ENCODE measurements at regions not wholly inside any gene's neighbourhood (a gene's known extent, or its start where the extent isn't known, plus 50 kb on each side); places are given as distances from the start of the nearest gene placed in this dataset.

DNA sequence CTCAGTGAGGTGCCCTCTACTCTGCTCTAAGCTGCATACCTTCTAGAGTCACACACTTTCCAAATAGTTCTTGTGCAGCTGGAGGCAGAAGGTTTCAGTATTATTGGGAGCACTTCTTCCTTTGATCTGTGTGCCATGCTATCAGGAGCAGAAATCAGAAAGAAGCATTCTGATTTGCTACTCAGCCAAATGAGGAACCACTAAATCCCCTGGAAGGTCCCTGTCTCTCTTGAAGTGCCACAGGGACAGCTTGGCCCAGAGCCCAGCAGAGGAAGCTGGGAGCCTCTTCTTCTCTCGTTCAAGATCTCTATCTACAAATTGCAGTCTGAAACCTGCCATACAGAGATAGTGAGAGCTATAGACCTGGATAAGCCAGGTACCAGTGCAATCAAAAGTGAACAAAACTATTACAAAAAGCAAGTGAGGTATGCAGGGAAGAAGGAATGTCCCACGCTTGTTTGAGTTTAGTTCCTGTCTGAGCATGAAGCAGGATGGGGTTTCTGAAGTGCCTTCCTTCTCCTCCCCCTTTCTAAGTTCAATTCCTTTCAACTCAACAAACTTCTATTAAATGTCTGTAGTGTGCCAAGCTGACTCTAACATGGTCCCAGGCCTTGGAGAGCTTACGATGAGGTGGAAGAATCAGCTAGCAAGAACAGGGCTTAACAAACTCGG is 100.9 kb upstream of the PARP11 start:
- 86 to 88% methylated on average over 3 to 4 of the region's 4 CpGs for WGBS, 2 experiments (ENCODE audit: insufficient coverage in 1 of 2, insufficient read length in 1 of 2)

DNA sequence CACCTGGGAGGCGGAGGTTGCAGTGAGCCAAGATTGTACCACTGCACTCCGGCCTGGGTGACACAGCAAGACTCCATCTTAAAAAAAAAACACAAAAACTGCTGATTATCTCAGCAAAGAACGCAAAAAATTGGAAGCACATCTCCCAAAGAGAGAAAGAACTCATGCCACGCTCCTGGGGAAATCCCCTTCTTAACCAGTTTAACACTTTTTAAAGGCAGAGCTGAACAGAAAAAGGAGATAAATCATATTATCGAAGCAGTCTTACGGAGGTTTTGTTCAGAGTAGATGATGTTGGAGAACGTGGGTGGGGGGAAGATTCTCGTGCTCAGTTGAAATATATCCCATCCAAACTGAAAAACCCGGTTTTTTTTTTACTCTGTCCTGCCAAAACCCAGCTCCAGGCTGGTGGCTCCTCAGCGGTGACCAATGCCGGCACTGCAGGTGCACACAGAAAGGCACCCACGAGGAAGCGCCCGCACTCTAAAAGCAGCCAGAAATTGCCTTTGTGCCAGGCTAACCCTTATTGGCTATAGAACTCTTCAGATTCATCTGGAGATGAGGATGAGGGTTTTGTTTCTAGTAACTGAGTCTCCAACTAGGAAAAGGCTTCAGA is 100.2 kb upstream of the PARP11 start:
- Histone ChIP-seq H3K4me1 (ENCODE audit: control insufficient read depth, insufficient read depth, low read length) (peaks cover 3% of the 10 kb centered on the region), H3K9ac (ENCODE audit: extremely low read depth, low read length, poor library complexity, severe bottlenecking) (no peak overlapping the region), H3K4me3 (ENCODE audit: low read length) (no peak overlapping the region), H3K27ac (ENCODE audit: low read depth, low read length) (no peak overlapping the region), H3K27me3 (ENCODE audit: control insufficient read depth, insufficient read depth, low read length, poor library complexity, severe bottlenecking) (no peaks in the 10 kb centered on the region), H3K9me3 (ENCODE audit: control insufficient read depth, low read length) (no peaks in the 10 kb centered on the region), H3K36me3 (ENCODE audit: control insufficient read depth, insufficient read depth, low read length) (no peaks in the 10 kb centered on the region)
- Mint-ChIP-seq H3K9me3 (no peaks in the 10 kb centered on the region), H3K27ac (no peak overlapping the region), H3K4me1 (peaks cover 16% of the 10 kb centered on the region), H3K36me3 (ENCODE audit: low read depth) (peaks cover 4% of the 10 kb centered on the region), H3K27me3 (ENCODE audit: insufficient read depth) (no peaks in the 10 kb centered on the region), H3K4me3 (no peak overlapping the region)
- 97% methylated on average over 12 to 14 of the region's 14 CpGs for WGBS, 2 experiments (ENCODE audit: insufficient coverage in 1 of 2, insufficient read length in 1 of 2)
- no peak for DNase-seq
- TF ChIP-seq, protein P1, sequence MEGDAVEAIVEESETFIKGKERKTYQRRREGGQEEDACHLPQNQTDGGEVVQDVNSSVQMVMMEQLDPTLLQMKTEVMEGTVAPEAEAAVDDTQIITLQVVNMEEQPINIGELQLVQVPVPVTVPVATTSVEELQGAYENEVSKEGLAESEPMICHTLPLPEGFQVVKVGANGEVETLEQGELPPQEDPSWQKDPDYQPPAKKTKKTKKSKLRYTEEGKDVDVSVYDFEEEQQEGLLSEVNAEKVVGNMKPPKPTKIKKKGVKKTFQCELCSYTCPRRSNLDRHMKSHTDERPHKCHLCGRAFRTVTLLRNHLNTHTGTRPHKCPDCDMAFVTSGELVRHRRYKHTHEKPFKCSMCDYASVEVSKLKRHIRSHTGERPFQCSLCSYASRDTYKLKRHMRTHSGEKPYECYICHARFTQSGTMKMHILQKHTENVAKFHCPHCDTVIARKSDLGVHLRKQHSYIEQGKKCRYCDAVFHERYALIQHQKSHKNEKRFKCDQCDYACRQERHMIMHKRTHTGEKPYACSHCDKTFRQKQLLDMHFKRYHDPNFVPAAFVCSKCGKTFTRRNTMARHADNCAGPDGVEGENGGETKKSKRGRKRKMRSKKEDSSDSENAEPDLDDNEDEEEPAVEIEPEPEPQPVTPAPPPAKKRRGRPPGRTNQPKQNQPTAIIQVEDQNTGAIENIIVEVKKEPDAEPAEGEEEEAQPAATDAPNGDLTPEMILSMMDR (conservative IDR thresholded peaks at IDR 0.05) = no peak

More for the DNA sequence above, 100.9 kb upstream of the PARP11 start:
- no peaks in the 10 kb centered on the region for H3K9me3 ChIP-seq (ENCODE audit: control insufficient read depth, low read length)
- no peak overlapping the region for H3K27ac ChIP-seq (ENCODE audit: low read depth, low read length)
- Mint-ChIP-seq H3K27ac (no peak overlapping the region), H3K36me3 (ENCODE audit: low read depth) (peaks cover 10% of the 10 kb centered on the region), H3K4me1 (peaks cover 8% of the 10 kb centered on the region), H3K27me3 (ENCODE audit: insufficient read depth) (no peaks in the 10 kb centered on the region), H3K4me3 (no peak overlapping the region), H3K9me3 (peaks cover 7% of the 10 kb centered on the region)
- H3K4me1 ChIP-seq (ENCODE audit: control insufficient read depth, insufficient read depth, low read length) = no peaks in the 10 kb centered on the region
- no peaks in the 10 kb centered on the region for H3K27me3 ChIP-seq (ENCODE audit: control insufficient read depth, insufficient read depth, low read length, poor library complexity, severe bottlenecking)
- TF ChIP-seq, protein P1 (conservative IDR thresholded peaks at IDR 0.05) = no peak
- no peak overlapping the region for H3K4me3 ChIP-seq (ENCODE audit: low read length)
- H3K9ac ChIP-seq (ENCODE audit: extremely low read depth, low read length, poor library complexity, severe bottlenecking) = no peak overlapping the region
- no peak for DNase-seq
- H3K36me3 ChIP-seq (ENCODE audit: control insufficient read depth, insufficient read depth, low read length) = no peaks in the 10 kb centered on the region

DNA sequence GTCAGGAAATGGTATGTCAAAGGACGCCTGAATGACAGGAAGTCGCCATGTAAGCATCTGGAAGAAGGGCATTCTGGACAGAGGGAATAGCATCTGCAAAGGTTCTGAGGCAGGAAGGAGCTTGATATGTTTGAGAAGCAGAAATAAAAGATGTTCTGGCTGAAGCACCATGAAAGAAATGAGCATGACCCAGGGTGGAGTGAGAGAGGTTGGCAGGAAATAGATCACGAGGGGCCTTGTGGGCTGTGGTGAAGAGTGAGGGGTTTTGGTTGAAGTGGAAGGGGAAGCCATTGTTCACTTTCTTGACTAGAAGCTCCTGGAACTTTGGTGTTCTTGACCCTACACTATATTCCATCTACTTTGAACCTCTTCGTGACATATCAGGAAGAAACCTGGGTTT is 99.4 kb upstream of the PARP11 start:
- Histone ChIP-seq H3K27ac (ENCODE audit: low read depth, low read length) (no peak overlapping the region), H3K27me3 (ENCODE audit: control insufficient read depth, insufficient read depth, low read length, poor library complexity, severe bottlenecking) (no peaks in the 10 kb centered on the region), H3K9me3 (ENCODE audit: control insufficient read depth, low read length) (no peaks in the 10 kb centered on the region), H3K9ac (ENCODE audit: extremely low read depth, low read length, poor library complexity, severe bottlenecking) (no peak overlapping the region), H3K4me3 (ENCODE audit: low read length) (no peak overlapping the region), H3K4me1 (ENCODE audit: control insufficient read depth, insufficient read depth, low read length) (peaks cover 8% of the 10 kb centered on the region), H3K36me3 (ENCODE audit: control insufficient read depth, insufficient read depth, low read length) (no peaks in the 10 kb centered on the region)
- Mint-ChIP-seq H3K4me3 (no peak overlapping the region), H3K4me1 (peaks cover 24% of the 10 kb centered on the region), H3K36me3 (ENCODE audit: low read depth) (peaks cover 2% of the 10 kb centered on the region), H3K27ac (no peak overlapping the region), H3K27me3 (ENCODE audit: insufficient read depth) (no peaks in the 10 kb centered on the region), H3K9me3 (no peaks in the 10 kb centered on the region)
- 64 to 66% methylated on average over 3 to 4 of the region's 4 CpGs for WGBS, 2 experiments (ENCODE audit: insufficient coverage in 1 of 2, insufficient read length in 1 of 2)
- no peak for DNase-seq
- TF ChIP-seq, protein P1 (conservative IDR thresholded peaks at IDR 0.05) = no peak

Data from endodermal cell (in vitro differentiated cells).